GM19238 (cell line): ENCODE measurements at regions not wholly inside any gene's neighbourhood (a gene's known extent, or its start where the extent isn't known, plus 50 kb on each side); places are given as distances from the start of the nearest gene placed in this dataset.
"Not testable (repeated sequence)": the region's sequence is repeated elsewhere in the genome, so short reads cannot be mapped to it uniquely, and the experiment has no call there.

Experiments used
- DNase-seq: peaks from one replicate; pipeline ENCODE4 v3.0.0; 2011; ENCODE audit warnings: low spot score; ENCODE audit not compliant: insufficient read length

DNA sequence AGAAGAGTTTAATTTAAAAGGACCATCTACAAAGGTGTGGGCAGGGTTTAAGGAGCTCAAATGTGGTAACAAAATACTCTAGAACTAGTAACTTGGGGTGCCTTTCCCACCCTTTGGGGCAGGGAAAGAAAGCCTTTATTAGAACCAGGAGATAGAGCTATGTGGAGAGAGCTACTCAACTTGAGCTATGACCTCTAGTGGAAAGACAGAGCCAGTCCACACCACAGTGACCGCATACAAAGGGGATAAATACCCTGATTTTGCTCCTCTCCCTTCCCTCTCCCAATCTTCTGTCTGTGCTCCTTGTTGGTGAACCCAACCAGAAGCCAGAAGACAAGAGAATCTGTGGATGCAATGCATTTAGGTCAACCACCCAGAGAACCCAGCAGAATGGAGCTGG is 54.4 kb upstream of the JAK1 start:
- no peak for DNase-seq

DNA sequence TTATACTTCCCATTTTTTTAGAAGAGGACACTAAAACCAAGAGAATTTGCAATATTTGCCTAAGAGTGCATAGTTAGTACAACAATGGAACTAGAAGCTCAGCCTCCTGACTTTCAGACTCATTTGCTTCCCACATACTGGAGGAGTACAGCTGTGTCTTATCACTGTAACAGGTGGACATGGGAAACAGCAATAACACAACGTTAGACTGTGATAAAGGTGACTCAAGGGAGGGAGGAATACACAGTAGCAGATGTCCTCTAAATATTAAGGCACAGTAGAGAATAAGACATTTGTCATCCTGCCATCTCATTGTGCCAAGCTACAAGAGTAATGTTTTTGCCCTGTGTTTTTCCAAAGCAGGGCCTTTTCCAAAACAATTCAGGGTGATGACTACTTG is 55.4 kb upstream of the JAK1 start:
- DNase-seq, result no peak

DNA sequence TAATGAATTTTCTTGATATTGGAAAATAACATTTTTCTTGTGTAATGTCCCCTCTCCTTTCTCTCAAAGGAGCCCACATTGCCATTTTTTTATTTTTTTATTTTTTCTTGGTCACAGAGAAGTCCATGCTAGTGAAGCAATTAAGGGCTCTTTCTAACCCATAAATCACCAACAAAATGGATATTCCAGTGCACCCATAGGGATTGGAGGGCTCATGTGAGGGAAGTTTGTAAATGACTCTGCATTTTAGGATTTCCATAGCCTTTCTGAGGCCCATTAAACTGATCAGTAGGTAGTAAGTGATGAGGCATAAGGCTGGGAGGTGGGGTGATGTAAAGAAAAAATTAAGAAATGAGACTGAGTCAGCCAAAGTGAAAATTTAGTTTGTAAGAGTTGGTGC is 55.9 kb upstream of the JAK1 start:
- no peak for DNase-seq

DNA sequence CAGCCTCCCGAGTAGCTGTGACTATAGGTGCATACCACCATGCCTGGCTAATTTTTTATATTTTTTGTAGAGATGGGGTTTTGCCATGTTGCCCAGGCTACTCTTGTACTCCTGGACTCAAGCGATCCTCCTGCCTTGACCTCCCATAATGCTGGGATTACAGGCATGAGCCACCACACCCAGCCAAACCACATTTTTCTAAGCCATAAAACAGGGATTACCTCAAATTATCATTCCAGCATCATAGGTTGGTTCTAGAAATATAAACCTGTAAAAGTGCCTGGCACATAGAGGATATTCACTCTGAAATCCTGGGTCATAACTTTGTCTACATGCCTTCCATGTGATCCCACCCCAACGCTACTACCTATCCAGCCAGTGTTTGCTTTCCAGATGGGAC is 59.4 kb upstream of the JAK1 start:
- no peak for DNase-seq

DNA sequence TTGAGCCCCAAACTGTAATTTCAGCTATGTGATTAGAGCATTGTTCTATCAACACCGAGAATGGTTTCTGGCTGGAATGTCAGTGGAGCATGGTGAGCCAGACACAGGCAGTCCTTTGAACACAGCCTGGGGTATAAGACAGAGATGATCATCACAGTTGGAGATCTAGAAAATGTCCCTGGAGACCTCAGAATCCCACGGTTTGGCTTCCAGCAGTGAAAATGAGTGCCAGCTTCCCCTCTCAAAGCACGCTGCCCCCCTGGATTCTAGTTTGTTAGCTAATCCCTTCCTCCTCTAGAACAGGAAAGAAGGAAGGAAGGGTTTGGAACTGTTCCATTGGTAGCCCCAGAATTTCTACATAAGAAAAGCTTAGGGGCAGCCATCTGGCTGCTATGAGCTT is 59.9 kb upstream of the JAK1 start:
- DNase-seq, result no peak

DNA sequence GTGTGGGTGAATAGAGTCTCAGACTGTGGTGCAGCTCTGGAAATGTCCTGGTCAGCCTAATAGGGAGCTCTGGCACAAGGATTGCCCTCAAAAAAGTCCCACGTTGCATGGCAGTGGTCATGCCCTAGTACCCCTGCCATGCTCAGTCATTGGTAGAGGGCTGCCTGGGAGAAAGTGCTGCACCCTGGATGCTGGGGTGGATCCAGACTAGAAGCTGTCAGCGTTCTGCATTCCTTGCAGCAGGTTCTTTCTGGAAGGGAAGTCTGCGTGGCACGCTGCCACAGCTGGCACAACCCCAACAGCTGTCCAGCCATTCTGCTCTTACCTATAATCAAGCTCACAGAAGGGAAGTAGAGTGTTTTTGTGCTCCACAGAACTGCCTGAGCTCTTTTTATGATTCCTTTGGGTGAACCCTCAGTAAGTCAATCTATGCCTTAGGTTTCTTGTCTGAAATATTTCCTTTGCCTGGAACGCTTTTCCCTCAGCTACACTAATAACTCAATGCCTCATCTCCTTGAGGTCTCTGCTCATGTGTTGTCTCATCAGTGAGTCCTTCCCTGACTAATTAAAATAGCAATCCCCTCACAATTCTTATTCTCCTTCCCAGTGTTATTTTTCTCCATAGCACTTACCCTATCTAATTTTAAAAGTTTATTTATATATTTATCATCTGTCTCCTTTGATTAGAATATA is 61.5 kb upstream of the JAK1 start:
- DNase-seq, result no peak

DNA sequence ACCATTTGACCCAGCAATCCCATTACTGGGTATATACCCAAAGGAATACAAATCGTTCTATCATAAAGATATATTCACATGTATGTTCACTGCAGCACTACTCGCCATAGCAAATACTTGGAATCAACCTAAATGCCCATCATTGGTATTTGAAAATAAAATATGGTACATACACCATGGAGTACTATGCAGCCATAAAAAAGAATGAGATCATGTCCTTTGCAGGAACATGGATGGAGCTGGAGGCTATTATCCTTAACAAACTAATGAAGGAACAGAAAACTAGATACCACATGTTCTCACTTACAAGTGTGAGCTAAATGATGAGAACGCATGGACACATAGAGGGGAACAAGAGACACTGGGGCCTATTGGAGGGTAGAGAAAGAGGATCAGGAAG is 63.1 kb upstream of the JAK1 start:
- DNase-seq, result not testable (repeated sequence)

DNA sequence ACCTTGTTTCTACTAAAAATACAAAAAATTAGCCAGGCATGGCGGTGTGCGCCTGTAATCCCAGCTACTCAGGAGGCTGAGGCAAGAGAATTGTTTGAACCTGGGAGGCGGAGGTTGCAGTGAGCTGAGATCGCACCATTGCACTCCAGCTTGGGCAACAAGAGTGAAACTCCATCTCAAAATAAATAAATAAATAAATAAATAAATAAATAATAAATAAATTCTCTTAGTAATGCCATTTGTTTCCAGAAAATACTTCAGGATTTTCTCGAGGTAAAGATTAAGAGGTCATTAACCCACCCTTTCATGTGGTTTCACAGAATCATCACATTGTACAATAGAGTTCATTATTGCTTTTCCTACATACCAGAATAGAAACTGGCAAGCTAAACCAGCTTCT is 68.5 kb upstream of the JAK1 start:
- not testable (repeated sequence) for DNase-seq

DNA sequence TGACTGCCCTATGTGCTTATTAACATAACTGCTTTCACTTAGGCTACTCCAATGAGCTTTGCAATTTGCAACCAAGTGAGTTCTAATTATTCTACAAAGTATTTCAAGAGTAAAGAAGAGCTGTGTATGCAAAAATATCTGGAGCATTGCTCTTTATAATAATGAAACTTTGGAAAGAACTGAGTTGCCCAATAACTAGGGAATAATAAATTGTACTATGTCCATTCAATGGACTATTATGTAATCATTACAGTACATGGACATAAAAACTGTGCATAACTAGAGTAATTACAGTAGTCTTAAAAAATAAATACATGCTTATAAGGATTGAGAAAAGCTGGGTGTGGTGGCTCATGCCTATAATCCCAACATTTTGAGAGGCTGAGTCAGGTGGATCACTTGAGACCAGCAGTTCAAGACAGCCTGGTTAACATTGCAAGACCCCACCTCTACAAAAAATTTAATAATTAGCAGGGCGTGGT is 70.3 kb upstream of the JAK1 start:
- no peak for DNase-seq

DNA sequence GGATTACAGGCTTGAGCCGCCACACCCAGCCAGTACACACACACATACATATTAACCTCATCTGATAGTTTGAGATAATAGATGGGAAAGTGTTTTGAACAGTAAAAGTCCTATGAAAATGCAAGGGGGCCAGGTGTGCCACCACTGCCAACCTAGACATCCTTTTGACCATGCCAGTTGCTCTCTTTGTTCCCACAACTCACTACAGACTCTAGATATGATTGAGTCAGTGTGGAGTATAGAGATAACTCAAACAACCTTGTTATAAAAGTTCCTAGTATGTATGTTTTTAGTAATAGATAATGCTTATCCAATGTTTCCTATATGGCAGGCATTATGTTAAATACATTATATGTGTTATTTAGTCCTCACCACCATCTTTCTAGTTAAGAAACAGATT is 72.7 kb upstream of the JAK1 start:
- DNase-seq, result no peak

DNA sequence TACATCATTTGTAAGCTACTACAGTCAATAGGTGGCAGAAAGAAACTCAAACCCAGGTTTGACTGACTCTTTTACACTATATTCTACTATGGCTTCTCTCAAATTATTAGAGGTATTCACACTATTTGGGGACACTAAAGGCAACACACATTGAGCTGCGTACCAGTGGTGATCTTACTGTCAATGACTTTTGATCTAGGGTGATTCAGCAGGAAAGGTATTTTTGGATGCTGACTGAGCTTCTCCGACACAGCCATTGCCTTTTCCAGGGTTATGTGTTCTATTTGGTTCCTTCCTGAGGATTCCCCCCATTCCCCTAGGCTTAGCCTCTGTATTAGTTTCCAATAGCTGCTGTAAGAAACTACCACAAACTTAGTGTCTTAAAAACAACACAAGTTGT is 73.2 kb upstream of the JAK1 start:
- no peak for DNase-seq

DNA sequence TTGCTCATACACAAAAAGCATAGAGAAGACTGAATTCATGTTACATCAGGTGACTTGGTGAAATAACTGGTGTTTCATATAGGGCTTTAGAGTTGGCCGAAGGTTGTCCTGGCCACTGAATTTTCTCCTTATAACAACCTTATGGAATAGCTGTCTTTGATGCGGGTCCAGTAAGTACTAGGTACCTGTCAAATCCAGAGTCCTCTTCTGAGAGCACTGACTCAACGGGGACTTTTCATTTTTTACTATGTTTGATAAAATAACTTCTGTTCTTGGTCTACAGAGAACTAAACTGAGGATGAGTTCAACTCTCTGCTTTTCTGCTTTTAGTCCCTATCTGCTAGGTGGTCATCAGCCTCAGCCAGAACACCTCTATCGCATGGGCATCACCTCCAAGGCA is 76.1 kb upstream of the JAK1 start:
- DNase-seq, result no peak

DNA sequence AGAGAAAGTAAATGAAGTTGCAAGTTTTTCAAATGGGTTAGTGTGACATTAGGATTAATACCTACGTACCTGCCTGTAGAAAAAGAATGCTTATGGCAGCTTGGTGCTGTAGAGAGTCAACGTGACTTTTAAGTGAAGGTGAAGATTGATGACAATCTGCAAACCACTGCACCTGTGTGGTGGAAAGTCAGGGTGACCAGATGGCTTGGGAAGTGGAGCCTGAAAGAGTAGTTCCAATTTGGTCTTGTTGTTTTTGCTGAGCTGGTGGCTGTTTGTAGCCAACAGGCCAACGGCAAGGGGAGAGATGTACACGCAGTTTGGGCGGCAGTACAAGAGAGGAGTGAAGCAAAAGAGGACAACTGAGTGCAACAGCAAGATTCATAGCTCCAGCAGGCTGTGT is 78.1 kb upstream of the JAK1 start:
- no peak for DNase-seq

DNA sequence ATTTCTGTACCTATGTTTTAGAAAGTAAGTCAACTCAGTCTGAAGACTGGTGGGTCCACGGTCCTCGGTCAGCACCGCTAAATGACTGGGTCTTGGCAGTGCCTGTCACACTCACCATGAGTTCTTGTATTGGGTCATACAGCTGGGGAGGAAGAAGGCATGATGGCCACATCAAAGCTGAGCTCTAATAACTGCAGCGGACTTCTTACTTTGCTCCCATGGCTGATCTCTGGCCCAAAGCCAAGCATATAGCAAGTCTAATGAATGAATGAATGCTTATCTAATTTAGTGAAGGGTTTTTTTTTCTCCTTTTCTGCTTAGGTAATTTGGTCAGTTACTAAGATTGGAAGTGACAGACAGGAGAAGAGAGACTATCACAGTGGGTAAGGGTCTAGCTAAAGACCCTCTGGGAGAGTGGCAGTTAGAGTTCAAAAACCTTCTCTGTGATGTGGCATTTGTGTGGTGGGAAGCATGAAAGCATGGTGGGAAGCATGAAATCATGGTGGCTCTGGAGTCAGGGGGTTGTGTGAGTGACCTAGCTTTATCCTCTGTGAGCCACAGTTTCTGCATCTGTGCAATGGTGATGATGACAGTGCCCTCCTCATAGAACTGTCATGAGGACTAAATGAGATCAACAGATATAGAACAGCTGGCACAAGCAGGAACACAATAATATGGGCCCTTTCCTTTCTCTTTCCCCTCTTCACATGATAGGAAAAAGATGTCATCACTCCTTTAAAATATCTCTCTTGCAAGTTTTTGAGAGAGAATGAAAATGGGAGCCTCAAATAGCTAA is 78.9 kb upstream of the JAK1 start:
- DNase-seq, result no peak

DNA sequence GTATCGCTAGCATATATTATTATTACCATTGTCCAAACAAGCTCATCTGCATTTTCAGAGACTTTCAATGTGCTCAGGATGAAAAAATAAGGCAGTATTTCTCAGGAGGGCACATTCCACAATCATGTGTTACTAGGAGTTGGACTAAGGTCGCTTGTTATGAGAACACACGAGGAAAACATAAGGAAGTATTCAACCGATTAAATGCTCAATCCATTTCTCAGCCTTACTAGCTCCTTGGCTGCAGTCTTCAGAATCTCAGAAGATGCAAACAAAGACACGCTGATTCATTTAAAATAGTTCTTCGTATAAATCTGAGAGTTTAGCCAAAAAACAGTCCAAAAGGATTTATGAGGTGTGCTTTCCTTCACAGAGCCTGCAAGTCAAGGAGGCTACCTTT is 82.0 kb upstream of the JAK1 start:
- no peak for DNase-seq

DNA sequence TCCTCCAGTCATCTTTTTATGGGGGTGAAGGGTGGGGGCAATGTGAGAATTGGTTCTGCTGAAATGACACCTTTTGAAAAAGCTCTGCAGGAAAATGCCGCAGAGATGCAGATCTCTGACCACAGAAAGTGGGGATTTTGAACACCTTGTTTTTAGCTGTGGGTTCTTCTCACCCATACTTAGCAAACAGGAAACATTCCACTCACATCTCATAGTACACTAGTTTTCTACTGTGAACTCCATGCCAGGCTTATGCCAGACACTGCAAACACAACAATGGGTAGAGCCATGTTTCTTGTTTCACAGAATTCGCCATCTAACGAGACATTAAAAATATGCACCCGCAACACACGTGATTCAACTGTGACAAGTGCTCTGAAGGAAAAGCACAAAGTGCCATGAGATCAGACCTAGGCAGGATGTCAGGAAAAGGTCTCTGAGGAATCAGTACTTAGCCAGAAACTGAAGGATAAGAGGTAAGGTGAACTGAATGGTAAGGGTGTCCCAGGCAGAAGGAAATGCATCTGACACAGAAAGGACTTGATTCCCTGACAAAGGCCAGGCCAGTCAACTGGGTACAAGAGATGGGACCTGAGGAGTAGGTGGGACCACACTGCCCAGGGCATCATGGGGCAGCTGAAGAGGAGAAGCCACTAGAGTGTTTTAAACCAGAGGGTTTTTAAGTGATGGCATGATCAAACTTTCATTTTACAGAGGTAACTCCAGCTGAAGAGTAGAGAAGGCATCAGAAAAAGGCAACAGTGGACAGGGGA is 83.8 kb upstream of the JAK1 start:
- DNase-seq, result no peak

DNA sequence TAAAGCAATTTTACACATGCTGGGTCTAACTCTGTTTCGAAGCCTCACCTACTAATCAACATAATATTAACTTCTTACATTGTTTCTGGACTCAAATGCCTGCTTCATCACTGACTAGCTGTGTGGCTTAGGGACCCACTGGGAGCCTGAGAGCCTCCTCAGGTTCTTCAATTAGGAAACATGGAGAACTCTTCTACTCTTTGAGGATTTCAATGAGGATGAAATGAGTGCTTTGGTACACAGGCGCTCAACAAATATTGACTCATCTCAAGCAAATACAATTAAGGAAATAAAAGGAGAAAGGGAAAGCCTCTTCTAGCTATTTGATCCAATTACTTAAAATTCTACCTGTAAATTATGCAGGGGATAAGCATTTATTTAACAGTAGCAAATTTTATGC is 84.4 kb upstream of the JAK1 start:
- DNase-seq, result no peak

DNA sequence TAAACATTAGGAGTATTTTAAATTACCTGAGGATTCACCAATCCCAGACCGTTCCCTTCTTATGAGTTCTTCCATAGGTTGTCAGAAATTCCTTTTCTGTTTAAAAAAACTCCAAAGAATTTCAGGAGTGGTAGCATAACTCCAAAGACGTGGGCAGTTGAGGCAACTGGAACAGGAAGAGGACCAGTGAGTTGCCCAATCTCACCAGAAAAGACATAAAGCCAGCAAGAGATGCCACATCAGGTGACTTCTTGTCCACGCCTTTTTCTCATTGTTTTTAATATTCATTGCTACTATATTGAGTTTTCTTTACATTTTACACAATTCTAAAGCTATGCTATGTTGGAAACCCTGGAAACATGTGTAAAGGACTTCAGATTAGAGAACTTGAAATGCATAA is 88.1 kb upstream of the JAK1 start:
- DNase-seq, result no peak

DNA sequence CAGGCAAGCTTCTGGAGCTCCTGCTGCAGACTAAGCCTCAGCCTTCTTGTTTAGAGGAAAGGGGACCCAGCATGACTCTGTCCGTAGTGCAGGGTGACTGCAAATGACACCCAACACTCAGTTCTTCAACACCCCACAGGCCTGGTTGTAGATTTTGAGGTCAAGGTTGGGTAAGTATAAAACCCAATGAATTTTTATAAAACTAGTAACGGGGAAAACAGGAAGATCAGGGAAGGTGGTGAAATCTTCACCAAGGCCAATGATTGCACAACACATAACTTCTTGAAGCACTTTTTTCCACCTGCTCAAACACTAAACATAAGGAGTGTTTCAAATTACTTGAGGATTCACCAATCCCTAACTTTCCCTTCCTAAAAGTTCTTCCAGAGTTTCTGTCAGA is 89.4 kb upstream of the JAK1 start:
- no peak for DNase-seq

DNA sequence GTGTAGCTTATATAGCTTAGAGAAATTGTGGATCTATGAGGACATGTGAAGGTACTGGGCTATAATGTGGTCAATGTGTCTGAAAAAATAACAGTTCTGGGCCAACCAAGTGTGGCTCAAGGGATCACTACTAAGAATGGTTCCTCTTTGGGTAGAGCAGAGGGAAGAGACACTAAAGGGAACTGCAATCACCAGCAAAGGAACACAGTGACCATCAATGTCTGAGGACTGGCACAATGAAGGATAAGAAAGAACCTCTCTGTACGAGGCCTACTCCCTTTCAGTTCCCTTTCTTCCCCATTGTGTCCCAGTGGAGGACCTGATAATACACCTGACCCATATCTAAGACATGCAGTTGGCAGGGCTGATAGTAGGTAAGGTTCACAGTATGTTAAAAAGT is 89.9 kb upstream of the JAK1 start:
- DNase-seq, result no peak

DNA sequence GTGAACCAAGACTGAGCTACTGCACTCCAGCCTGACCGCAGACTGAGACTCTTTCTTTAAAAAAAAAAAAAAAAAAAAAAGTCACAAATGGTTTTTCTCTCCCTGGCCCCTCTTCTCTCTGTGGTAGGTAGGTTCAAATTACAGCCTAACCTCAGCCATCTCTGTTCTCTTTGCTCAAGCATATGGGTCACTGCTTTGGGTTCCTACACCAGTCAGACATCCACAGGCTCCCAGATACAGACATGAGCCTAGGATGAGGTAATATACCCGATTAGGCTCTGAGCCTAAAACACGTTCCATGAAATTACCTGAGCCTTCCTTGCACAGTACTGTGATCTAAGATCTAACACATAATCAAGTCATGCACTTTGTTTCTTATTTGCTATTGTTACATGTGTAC is 90.5 kb upstream of the JAK1 start:
- no peak for DNase-seq

DNA sequence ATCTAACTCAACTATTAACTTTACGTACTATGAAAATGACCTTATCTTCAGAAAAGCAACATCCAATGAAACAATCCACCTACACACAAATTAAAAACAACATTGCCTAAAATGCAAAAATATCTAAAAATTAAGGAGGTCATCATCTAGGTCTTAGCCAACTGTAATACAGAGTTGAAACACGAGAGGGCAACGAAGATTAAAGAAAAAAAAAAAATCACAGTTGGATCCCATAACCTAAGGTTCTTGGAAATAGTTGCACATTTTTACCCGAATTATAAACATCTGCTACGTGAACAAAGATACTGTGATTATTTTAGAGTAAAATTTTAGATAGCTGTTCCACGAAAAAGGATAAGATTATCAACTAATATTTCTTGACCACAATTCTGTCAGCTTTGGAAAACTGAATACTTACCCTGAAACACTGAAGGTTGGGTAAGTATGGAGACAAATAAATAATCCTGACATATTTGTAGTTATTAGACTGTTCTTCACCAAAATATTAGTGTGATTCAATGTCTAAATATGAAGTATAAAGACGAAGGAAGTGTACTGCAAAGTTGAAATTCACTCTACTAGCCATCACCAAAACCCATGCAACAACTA is 88.0 kb upstream of the AK4 start:
- DNase-seq, result no peak
